ENCODE measurements at regions not wholly inside any gene's neighbourhood (a gene's known extent, or its start where the extent isn't known, plus 50 kb on each side); places are given as distances from the start of the nearest gene placed in this dataset.

GRCh38 chr1:25123551-25123950 is 108.8 kb downstream of the SYF2 start:
- no peak overlapping the region for H3K27ac ChIP-seq (ENCODE audit: extremely low read length, insufficient read depth, low read length)
- H3K4me1 ChIP-seq (ENCODE audit: insufficient read depth, low read length) = peaks cover 28% of the 10 kb centered on the region
- ChIA-PET CTCF (ENCODE audit: low intra/inter-chr PET ratio, low total read pairs) (no interaction called here), POLR2A (no interaction called here)
- no peaks in the 10 kb centered on the region for H4K20me1 ChIP-seq (ENCODE audit: insufficient read depth, low read length)
- H2AFZ ChIP-seq (ENCODE audit: low read length) = no peak overlapping the region
- no peak overlapping the region for H3K9ac ChIP-seq (ENCODE audit: insufficient read depth, low read depth, low read length)
- no peak for DNase-seq (ENCODE audit: low spot score)
- WGBS (ENCODE audit: low lambda C conversion rate) = 55% methylated on average over 3 of the region's 3 CpGs
- no peak for ATAC-seq
- H3K4me2 ChIP-seq (ENCODE audit: low read depth, low read length) = no peak overlapping the region
- no peaks in the 10 kb centered on the region for H3K36me3 ChIP-seq (replicated peaks in 1 of 2; ENCODE audit: control insufficient read depth in 1 of 2, insufficient read depth in 2 of 2, low read length in 2 of 2)
- no peaks in the 10 kb centered on the region for H3K9me3 ChIP-seq (ENCODE audit: low read length)
- H3K4me3 ChIP-seq (replicated peaks in 1 of 3; ENCODE audit: insufficient read depth in 1 of 3, low read depth in 2 of 3, low read length in 3 of 3) = no peak overlapping the region
- no peak for FAIRE-seq
- no peaks in the 10 kb centered on the region for H3K79me2 ChIP-seq (ENCODE audit: insufficient read depth, low read length)
- BruUV-seq (replicated peaks) = no TSS peak
- in situ Hi-C loops (cut with HindIII; ENCODE audit: extremely low pct_ligation_motif_present, low pct_unique_long_range_greater_than_20kb) (no loop called here), intact Hi-C loops (cut with micrococcal nuclease; ENCODE audit: unreplicated experiment) (no loop called here)
- no peak for TF ChIP-seq EEA1 (CRISPR knock-in tag; IDR thresholded peaks at IDR 0.05; ENCODE audit: borderline replicate concordance)
- TF ChIP-seq POGZ (CRISPR knock-in tag; IDR thresholded peaks at IDR 0.05) = no peak
- no peak for TF ChIP-seq ZNF570 (CRISPR knock-in tag; IDR thresholded peaks at IDR 0.05; ENCODE audit: borderline replicate concordance)
- TF ChIP-seq, protein P1, sequence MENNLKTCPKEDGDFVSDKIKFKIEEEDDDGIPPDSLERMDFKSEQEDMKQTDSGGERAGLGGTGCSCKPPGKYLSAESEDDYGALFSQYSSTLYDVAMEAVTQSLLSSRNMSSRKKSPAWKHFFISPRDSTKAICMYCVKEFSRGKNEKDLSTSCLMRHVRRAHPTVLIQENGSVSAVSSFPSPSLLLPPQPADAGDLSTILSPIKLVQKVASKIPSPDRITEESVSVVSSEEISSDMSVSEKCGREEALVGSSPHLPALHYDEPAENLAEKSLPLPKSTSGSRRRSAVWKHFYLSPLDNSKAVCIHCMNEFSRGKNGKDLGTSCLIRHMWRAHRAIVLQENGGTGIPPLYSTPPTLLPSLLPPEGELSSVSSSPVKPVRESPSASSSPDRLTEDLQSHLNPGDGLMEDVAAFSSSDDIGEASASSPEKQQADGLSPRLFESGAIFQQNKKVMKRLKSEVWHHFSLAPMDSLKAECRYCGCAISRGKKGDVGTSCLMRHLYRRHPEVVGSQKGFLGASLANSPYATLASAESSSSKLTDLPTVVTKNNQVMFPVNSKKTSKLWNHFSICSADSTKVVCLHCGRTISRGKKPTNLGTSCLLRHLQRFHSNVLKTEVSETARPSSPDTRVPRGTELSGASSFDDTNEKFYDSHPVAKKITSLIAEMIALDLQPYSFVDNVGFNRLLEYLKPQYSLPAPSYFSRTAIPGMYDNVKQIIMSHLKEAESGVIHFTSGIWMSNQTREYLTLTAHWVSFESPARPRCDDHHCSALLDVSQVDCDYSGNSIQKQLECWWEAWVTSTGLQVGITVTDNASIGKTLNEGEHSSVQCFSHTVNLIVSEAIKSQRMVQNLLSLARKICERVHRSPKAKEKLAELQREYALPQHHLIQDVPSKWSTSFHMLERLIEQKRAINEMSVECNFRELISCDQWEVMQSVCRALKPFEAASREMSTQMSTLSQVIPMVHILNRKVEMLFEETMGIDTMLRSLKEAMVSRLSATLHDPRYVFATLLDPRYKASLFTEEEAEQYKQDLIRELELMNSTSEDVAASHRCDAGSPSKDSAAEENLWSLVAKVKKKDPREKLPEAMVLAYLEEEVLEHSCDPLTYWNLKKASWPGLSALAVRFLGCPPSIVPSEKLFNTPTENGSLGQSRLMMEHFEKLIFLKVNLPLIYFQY (CRISPR knock-in tag; IDR thresholded peaks at IDR 0.05; ENCODE audit: borderline replicate concordance) = no peak
- no peak for TF ChIP-seq ZGPAT (CRISPR knock-in tag; IDR thresholded peaks at IDR 0.05)
- TF ChIP-seq, protein P2, sequence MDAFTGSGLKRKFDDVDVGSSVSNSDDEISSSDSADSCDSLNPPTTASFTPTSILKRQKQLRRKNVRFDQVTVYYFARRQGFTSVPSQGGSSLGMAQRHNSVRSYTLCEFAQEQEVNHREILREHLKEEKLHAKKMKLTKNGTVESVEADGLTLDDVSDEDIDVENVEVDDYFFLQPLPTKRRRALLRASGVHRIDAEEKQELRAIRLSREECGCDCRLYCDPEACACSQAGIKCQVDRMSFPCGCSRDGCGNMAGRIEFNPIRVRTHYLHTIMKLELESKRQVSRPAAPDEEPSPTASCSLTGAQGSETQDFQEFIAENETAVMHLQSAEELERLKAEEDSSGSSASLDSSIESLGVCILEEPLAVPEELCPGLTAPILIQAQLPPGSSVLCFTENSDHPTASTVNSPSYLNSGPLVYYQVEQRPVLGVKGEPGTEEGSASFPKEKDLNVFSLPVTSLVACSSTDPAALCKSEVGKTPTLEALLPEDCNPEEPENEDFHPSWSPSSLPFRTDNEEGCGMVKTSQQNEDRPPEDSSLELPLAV (CRISPR knock-in tag; conservative IDR thresholded peaks at IDR 0.05; ENCODE audit: low read depth) = no peak
- no peaks in the 10 kb centered on the region for H3K27me3 ChIP-seq (ENCODE audit: control insufficient read depth in 1 of 2, insufficient read depth in 2 of 2, low read length in 2 of 2)

Measured in HepG2 (cell line).